Parathyroid adenoma (tissue), 2 donors: ENCODE measurements at regions not wholly inside any gene's neighbourhood (a gene's known extent, or its start where the extent isn't known, plus 50 kb on each side); places are given as distances from the start of the nearest gene placed in this dataset.

ENCODE experiments used
- H2AFZ ChIP-seq: fragments of 300-600 bp; sonication (generic); one replicate; pipeline ENCODE4 v1.7.0; 2017; ENCODE audit warnings: antibody characterized with exemption, mild to moderate bottlenecking
- H3K27ac ChIP-seq: fragments of 300-600 bp; sonication (generic); one replicate; pipeline ENCODE4 v1.7.0; 2017
- H3K27me3 ChIP-seq: fragments of 300-600 bp; sonication (generic); one replicate; pipeline ENCODE4 v1.7.0; 2017; ENCODE audit warnings: low read length; ENCODE audit not compliant: control insufficient read depth, insufficient read depth
- H3K36me3 ChIP-seq: fragments of 300-600 bp; sonication (generic); one replicate; pipeline ENCODE4 v1.7.0; 2017; ENCODE audit warnings: low read length; ENCODE audit not compliant: control insufficient read depth, insufficient read depth
- H3K4me1 ChIP-seq: fragments of 300-600 bp; sonication (generic); one replicate; pipeline ENCODE4 v1.7.0; 2017; ENCODE audit warnings: control low read depth
- H3K4me2 ChIP-seq: fragments of 300-600 bp; sonication (generic); one replicate; pipeline ENCODE4 v1.7.0; 2017; ENCODE audit warnings: low read length
- H3K4me3 ChIP-seq: fragments of 300-600 bp; sonication (generic); one replicate; pipeline ENCODE4 v1.7.0; 2017; ENCODE audit warnings: low read depth, low read length
- H3K79me2 ChIP-seq: fragments of 300-600 bp; sonication (generic); one replicate; pipeline ENCODE4 v1.7.0; 2017; ENCODE audit warnings: control low read depth
- H3K9ac ChIP-seq: fragments of 300-600 bp; sonication (generic); one replicate; pipeline ENCODE4 v1.7.0; 2017; ENCODE audit warnings: mild to moderate bottlenecking
- H3K9me3 ChIP-seq: fragments of 300-600 bp; sonication (generic); one replicate; pipeline ENCODE4 v1.7.0; 2017; ENCODE audit warnings: low read length; ENCODE audit not compliant: control insufficient read depth
- CTCF ChIP-seq: fragments of 300-600 bp; sonication (generic); IDR thresholded peaks from one replicate; pipeline ENCODE4 v1.7.0; 2017; ENCODE audit warnings: antibody characterized with exemption, mild to moderate bottlenecking
- donor health status: primary hyperparathyroidism.

GRCh38 chr9:16352791-16353401, 517.6 kb downstream of the BNC2 start:
- Histone ChIP-seq H3K4me1 (no peaks in the 10 kb centered on the region), H3K9me3 (no peaks in the 10 kb centered on the region), H3K27me3 (no peaks in the 10 kb centered on the region), H3K27ac (no peak overlapping the region), H3K9ac (no peak overlapping the region), H3K79me2 (no peaks in the 10 kb centered on the region), H2AFZ (no peak overlapping the region), H3K4me3 (no peak overlapping the region), H3K36me3 (no peaks in the 10 kb centered on the region), H3K4me2 (no peak overlapping the region)
- TF ChIP-seq CTCF, result no peak

- no peaks in the 10 kb centered on the region for H3K9me3 ChIP-seq
- H3K9ac ChIP-seq, result no peak overlapping the region
- no peaks in the 10 kb centered on the region for H3K27me3 ChIP-seq
- no peak overlapping the region for H3K4me3 ChIP-seq
- no peaks in the 10 kb centered on the region for H3K79me2 ChIP-seq
- no peak overlapping the region for H3K4me2 ChIP-seq
- no peak for TF ChIP-seq CTCF
- H2AFZ ChIP-seq, result no peak overlapping the region
- H3K4me1 ChIP-seq, result no peaks in the 10 kb centered on the region
- H3K36me3 ChIP-seq, result no peaks in the 10 kb centered on the region
- H3K27ac ChIP-seq, result no peak overlapping the region
Observed at GRCh38 chr9:16356196-16356765, 514.2 kb downstream of the BNC2 start.

GRCh38 chr9:16357828-16358227, 512.6 kb downstream of the BNC2 start:
- H3K4me3 ChIP-seq, result no peak overlapping the region
- H3K27me3 ChIP-seq, result no peaks in the 10 kb centered on the region
- H3K27ac ChIP-seq, result no peak overlapping the region
- TF ChIP-seq CTCF, result no peak
- no peaks in the 10 kb centered on the region for H3K9me3 ChIP-seq
- H3K79me2 ChIP-seq, result no peaks in the 10 kb centered on the region
- no peak overlapping the region for H3K9ac ChIP-seq
- no peaks in the 10 kb centered on the region for H3K4me1 ChIP-seq
- H3K4me2 ChIP-seq, result no peak overlapping the region
- H2AFZ ChIP-seq, result no peak overlapping the region
- H3K36me3 ChIP-seq, result no peaks in the 10 kb centered on the region

- Histone ChIP-seq H3K9ac (no peak overlapping the region), H3K4me2 (no peak overlapping the region), H3K36me3 (no peaks in the 10 kb centered on the region), H3K79me2 (no peaks in the 10 kb centered on the region), H3K4me1 (no peaks in the 10 kb centered on the region), H2AFZ (no peak overlapping the region), H3K4me3 (no peak overlapping the region), H3K9me3 (no peaks in the 10 kb centered on the region), H3K27me3 (no peaks in the 10 kb centered on the region), H3K27ac (no peak overlapping the region)
- TF ChIP-seq CTCF, result no peak
Observed at GRCh38 chr9:16358751-16359150, 511.7 kb downstream of the BNC2 start.
